ENCODE measurements at regions not wholly inside any gene's neighbourhood (a gene's known extent, or its start where the extent isn't known, plus 50 kb on each side); places are given as distances from the start of the nearest gene placed in this dataset.

DNA sequence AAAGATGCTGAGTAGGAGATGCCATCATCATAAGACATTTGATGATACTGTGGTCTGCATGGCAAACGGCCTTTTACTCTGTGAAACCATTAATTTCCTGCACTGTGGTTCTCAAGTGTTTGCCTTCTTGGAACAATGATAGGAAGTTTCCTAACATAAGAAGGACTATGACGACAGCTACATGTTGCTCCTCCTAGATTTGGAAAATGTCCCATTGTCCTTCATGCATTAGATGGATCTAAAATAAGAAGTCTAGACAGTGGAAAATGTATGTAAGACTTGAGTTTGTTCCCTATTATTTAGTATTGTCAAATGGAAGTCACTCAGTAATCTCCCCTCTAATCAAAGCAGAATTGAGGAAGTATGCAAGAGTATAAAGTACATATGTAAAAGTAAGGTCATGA, 98.5 kb upstream of the TMEM170B start:
- no peak overlapping the region for H3K4me3 ChIP-seq (ENCODE audit: low read depth, low read length)
- H3K4me1 ChIP-seq (ENCODE audit: control insufficient read depth, insufficient read depth, low read length, poor library complexity, severe bottlenecking): no peaks in the 10 kb centered on the region
- H3K36me3 ChIP-seq (ENCODE audit: control insufficient read depth, insufficient read depth, low read length): no peaks in the 10 kb centered on the region
- H3K9me3 ChIP-seq (ENCODE audit: control insufficient read depth in 2 of 2, low read length in 2 of 2): no peaks in the 10 kb centered on the region
- no peak overlapping the region for H3K27ac ChIP-seq (ENCODE audit: insufficient read depth, low read length, poor library complexity, severe bottlenecking)
- ATAC-seq (ENCODE audit: low read depth in 2 of 2): no peak
- Mint-ChIP-seq H3K27me3 (no peaks in the 10 kb centered on the region), H3K36me3 (no peaks in the 10 kb centered on the region), H3K4me1 (no peaks in the 10 kb centered on the region), H3K4me3 (no peak overlapping the region), H3K9me3 (peaks cover 0 to 5% (median 0%) of the 10 kb centered on the region in 7 donors), H3K27ac (no peak overlapping the region)
- H3K27me3 ChIP-seq (ENCODE audit: control insufficient read depth, insufficient read depth, low read length): no peaks in the 10 kb centered on the region
- no peak for DNase-seq

DNA sequence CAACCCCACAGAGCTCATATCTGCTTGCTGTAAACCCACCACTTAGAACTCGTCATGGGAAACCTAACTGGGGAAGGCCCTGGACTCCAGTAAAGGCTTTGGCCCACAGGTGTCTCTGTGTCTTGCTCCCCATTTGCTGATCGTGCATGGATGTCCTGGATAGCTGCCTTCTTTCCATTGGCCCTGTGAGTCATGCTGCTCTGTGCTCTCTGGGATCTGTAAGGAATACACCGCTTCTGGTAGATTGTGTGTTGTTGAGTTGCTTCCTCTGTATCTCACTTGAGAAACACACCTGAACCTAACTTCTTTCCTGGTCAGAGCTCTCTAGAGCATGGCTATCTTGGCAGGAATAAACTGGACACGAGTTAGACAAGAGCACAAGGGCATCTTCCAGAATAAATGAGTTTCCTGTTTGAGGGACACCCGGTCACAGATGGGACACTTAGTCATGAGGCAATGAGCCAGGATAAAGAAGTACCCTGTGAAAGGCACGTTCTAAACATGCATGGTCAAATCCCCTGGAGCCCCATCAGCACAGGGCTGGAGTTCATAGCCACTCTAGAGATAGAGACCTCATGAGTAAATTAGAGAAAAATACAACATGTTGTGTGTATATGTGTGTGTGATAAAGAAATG, 99.6 kb upstream of the TMEM170B start:
- Histone ChIP-seq H3K27ac (ENCODE audit: insufficient read depth, low read length, poor library complexity, severe bottlenecking) (no peak overlapping the region), H3K9me3 (ENCODE audit: control insufficient read depth in 2 of 2, low read length in 2 of 2) (no peaks in the 10 kb centered on the region), H3K27me3 (ENCODE audit: control insufficient read depth, insufficient read depth, low read length) (no peaks in the 10 kb centered on the region), H3K4me1 (ENCODE audit: control insufficient read depth, insufficient read depth, low read length, poor library complexity, severe bottlenecking) (no peaks in the 10 kb centered on the region), H3K4me3 (ENCODE audit: low read depth, low read length) (no peak overlapping the region), H3K36me3 (ENCODE audit: control insufficient read depth, insufficient read depth, low read length) (no peaks in the 10 kb centered on the region)
- no peaks in the 10 kb centered on the region for H3K4me1 Mint-ChIP-seq
- no peak overlapping the region for H3K4me3 Mint-ChIP-seq
- H3K27ac Mint-ChIP-seq: peak overlapping the region in 1 of 3 donors; percentile 34
- H3K9me3 Mint-ChIP-seq: peaks cover 0 to under 1% (median 0%) of the 10 kb centered on the region in 7 donors
- ATAC-seq (ENCODE audit: low read depth in 2 of 2) (no peak), DNase-seq (no peak)
- H3K27me3 Mint-ChIP-seq: no peaks in the 10 kb centered on the region
- H3K36me3 Mint-ChIP-seq: no peaks in the 10 kb centered on the region

DNA sequence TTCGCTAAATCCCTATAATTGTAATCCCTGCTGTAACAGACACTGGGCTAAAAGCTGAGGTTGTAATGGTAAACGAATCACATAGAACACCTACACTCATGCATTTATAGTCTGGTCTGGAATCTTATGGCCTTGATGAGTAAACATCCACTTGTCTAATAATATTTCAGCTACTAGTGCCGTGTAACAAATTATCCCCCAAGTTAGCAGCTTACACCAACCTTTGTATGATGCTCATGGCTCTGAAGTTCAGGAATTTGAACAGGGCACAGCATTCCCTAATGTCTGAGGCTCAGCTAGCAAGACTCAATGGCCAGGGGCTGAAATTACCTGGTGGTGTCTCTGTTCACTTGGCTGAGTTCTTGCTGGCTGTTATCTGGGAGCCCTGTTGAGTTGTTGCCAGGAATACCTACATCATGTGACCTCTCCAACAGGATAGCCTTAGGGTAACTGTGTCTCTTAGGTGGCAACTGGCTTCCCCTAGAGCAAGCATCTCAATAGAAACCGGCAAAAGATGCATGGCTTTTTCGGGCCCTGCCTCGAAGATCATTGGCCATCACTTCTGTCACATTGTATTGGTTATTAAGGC, 100.9 kb upstream of the TMEM170B start:
- ATAC-seq (ENCODE audit: low read depth in 2 of 2) (no peak), DNase-seq (no peak)
- no peaks in the 10 kb centered on the region for H3K9me3 Mint-ChIP-seq
- H3K4me3 Mint-ChIP-seq: no peak overlapping the region
- H3K4me1 Mint-ChIP-seq: no peaks in the 10 kb centered on the region
- no peak overlapping the region for H3K27ac Mint-ChIP-seq
- H3K36me3 ChIP-seq (ENCODE audit: control insufficient read depth, insufficient read depth, low read length): no peaks in the 10 kb centered on the region
- no peaks in the 10 kb centered on the region for H3K27me3 Mint-ChIP-seq
- H3K27me3 ChIP-seq (ENCODE audit: control insufficient read depth, insufficient read depth, low read length): no peaks in the 10 kb centered on the region
- no peaks in the 10 kb centered on the region for H3K9me3 ChIP-seq (ENCODE audit: control insufficient read depth in 2 of 2, low read length in 2 of 2)
- H3K27ac ChIP-seq (ENCODE audit: insufficient read depth, low read length, poor library complexity, severe bottlenecking): no peak overlapping the region
- no peak overlapping the region for H3K4me3 ChIP-seq (ENCODE audit: low read depth, low read length)
- H3K36me3 Mint-ChIP-seq: no peaks in the 10 kb centered on the region
- H3K4me1 ChIP-seq (ENCODE audit: control insufficient read depth, insufficient read depth, low read length, poor library complexity, severe bottlenecking): no peaks in the 10 kb centered on the region

DNA sequence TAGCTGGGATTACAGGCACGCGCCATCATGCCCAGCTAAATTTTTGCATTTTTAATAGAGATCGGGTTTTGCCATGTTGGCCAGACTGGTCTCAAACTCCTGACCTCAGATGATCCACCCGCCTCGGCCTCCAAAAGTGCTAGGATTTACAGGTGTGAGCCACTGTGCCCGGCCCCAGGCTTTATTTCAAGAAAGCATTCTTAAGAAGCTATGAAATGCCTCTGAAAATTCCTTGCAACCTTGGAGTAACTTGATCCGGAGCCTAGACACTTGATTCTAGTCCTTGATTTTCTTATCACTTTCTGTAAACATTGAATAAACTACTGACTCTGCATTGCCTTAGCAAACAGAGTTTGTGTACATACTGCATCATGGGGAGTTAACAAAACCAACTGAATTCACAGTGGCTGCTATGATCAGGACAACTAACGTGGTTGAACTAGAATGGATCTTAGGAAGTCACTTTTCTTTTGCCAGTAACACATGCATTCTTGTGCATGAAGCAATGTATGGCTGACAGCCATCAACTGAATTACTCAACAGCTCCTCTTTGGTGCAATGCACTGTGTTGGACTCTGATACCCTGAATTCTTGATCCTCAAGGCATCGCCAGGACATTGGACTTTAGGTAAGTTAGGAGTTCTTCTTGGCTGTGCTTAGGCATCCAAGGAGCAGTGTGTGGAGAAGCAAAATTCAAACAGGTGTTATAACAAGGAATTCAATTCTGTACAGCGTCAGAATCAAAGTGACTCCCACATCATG, 102.8 kb upstream of the TMEM170B start:
- no peaks in the 10 kb centered on the region for H3K4me1 ChIP-seq (ENCODE audit: control insufficient read depth, insufficient read depth, low read length, poor library complexity, severe bottlenecking)
- no peaks in the 10 kb centered on the region for H3K36me3 Mint-ChIP-seq
- H3K9me3 Mint-ChIP-seq: no peaks in the 10 kb centered on the region
- peaks cover 0 to under 1% (median 0%) of the 10 kb centered on the region in 4 donors for H3K4me1 Mint-ChIP-seq
- H3K9me3 ChIP-seq (ENCODE audit: control insufficient read depth in 2 of 2, low read length in 2 of 2): no peaks in the 10 kb centered on the region
- no peak overlapping the region for H3K4me3 ChIP-seq (ENCODE audit: low read depth, low read length)
- H3K27ac ChIP-seq (ENCODE audit: insufficient read depth, low read length, poor library complexity, severe bottlenecking): no peak overlapping the region
- no peaks in the 10 kb centered on the region for H3K27me3 Mint-ChIP-seq
- H3K27me3 ChIP-seq (ENCODE audit: control insufficient read depth, insufficient read depth, low read length): no peaks in the 10 kb centered on the region
- H3K27ac Mint-ChIP-seq: no peak overlapping the region
- no peak for ATAC-seq (ENCODE audit: low read depth in 2 of 2)
- DNase-seq: no peak
- no peak overlapping the region for H3K4me3 Mint-ChIP-seq
- no peaks in the 10 kb centered on the region for H3K36me3 ChIP-seq (ENCODE audit: control insufficient read depth, insufficient read depth, low read length)

DNA sequence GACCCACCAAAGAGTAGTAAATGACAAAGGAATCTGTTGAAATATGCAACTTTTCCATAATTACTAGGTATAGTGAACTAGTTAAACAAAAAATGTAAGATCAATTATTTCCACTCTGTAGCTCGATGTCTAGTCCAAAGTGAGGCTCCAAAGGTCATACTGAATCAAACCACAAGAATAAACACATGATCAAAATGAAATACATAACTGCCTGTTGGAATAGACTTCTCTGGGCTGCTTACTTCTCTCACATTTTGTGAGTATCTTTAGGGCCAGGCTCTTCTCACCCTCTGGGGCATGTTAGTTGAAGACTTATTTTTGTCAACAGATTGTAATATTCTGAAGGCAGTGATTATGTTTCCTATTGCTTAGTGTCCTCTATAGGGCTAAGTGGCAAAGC, 103.7 kb upstream of the TMEM170B start:
- no peak for DNase-seq
- Histone ChIP-seq H3K27me3 (ENCODE audit: control insufficient read depth, insufficient read depth, low read length) (no peaks in the 10 kb centered on the region), H3K4me1 (ENCODE audit: control insufficient read depth, insufficient read depth, low read length, poor library complexity, severe bottlenecking) (peaks cover 8% of the 10 kb centered on the region), H3K4me3 (ENCODE audit: low read depth, low read length) (no peak overlapping the region), H3K36me3 (ENCODE audit: control insufficient read depth, insufficient read depth, low read length) (no peaks in the 10 kb centered on the region), H3K27ac (ENCODE audit: insufficient read depth, low read length, poor library complexity, severe bottlenecking) (no peak overlapping the region), H3K9me3 (ENCODE audit: control insufficient read depth in 2 of 2, low read length in 2 of 2) (no peaks in the 10 kb centered on the region)
- no peak for ATAC-seq (ENCODE audit: low read depth in 2 of 2)
- no peak overlapping the region for H3K27ac Mint-ChIP-seq
- no peaks in the 10 kb centered on the region for H3K27me3 Mint-ChIP-seq
- no peak overlapping the region for H3K4me3 Mint-ChIP-seq
- H3K4me1 Mint-ChIP-seq: peaks cover 1 to 9% (median 9%) of the 10 kb centered on the region in 4 donors
- no peaks in the 10 kb centered on the region for H3K9me3 Mint-ChIP-seq
- H3K36me3 Mint-ChIP-seq: no peaks in the 10 kb centered on the region

DNA sequence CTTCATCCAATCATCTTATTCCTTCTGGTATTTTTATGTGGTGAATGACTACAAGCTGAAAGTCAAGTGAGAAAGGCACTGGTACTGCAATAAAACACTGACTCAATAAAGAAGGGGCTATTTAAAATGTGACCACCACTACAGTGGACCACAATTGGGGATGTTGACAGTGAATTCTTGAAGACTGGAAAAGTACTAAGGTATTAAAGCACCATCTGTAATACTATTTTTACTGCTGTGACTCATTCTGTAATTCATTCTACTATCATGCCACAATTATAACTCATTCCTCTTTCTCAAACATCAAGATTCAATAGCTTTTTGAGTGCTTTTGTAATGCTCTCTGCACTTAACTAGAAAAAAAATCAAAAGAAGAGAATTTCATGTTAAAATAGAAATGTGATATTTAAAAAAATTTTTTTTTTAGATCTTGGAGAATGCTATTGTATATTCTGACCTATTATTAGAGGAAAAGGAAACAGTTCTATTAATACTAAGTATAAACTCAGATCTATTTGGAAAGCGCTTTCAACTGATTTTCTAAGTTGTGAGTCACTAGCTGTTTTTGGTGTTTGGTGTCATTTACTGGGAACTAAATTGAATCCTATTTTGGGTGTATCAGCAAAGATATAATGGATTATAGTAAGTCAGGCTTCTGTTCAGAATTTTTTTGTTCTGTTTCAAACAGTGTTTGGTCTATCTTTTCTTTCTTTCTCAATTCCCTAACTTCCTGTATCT, 104.7 kb upstream of the TMEM170B start:
- H3K27me3 ChIP-seq (ENCODE audit: control insufficient read depth, insufficient read depth, low read length): no peaks in the 10 kb centered on the region
- no peaks in the 10 kb centered on the region for H3K9me3 ChIP-seq (ENCODE audit: control insufficient read depth in 2 of 2, low read length in 2 of 2)
- no peaks in the 10 kb centered on the region for H3K9me3 Mint-ChIP-seq
- no peak overlapping the region for H3K27ac Mint-ChIP-seq
- DNase-seq (no peak), ATAC-seq (ENCODE audit: low read depth in 2 of 2) (no peak)
- H3K4me1 Mint-ChIP-seq: peaks cover 9 to 18% (median 17%) of the 10 kb centered on the region in 4 donors
- H3K4me3 Mint-ChIP-seq: no peak overlapping the region
- H3K4me3 ChIP-seq (ENCODE audit: low read depth, low read length): no peak overlapping the region
- H3K27ac ChIP-seq (ENCODE audit: insufficient read depth, low read length, poor library complexity, severe bottlenecking): no peak overlapping the region
- no peaks in the 10 kb centered on the region for H3K36me3 ChIP-seq (ENCODE audit: control insufficient read depth, insufficient read depth, low read length)
- no peaks in the 10 kb centered on the region for H3K36me3 Mint-ChIP-seq
- peaks cover 15% of the 10 kb centered on the region for H3K4me1 ChIP-seq (ENCODE audit: control insufficient read depth, insufficient read depth, low read length, poor library complexity, severe bottlenecking)
- no peaks in the 10 kb centered on the region for H3K27me3 Mint-ChIP-seq

DNA sequence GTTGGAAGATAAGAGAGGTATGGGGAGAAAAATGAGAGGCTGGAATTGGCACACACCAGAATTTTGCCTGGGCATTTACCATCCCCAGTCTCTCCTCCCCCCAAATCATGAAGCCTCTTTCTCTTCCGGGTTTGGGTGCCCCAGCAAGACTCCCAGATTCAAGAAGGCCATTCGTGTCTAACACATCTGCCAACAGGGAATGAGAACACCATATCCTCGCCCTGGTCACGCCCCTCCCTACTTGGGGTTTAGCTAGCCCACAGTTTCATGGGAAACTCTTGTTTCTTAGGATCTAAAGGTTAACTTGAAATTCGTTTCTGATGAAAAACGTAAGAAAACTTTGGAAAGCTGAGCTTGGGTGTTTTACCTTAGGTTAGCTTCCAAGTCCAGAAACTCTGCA, 105.5 kb upstream of the TMEM170B start:
- DNase-seq (no peak), ATAC-seq (ENCODE audit: low read depth in 2 of 2) (no peak)
- H3K27ac Mint-ChIP-seq: no peak overlapping the region
- no peaks in the 10 kb centered on the region for H3K36me3 Mint-ChIP-seq
- Histone ChIP-seq H3K9me3 (ENCODE audit: control insufficient read depth in 2 of 2, low read length in 2 of 2) (no peaks in the 10 kb centered on the region), H3K27ac (ENCODE audit: insufficient read depth, low read length, poor library complexity, severe bottlenecking) (no peak overlapping the region), H3K36me3 (ENCODE audit: control insufficient read depth, insufficient read depth, low read length) (no peaks in the 10 kb centered on the region), H3K4me3 (ENCODE audit: low read depth, low read length) (no peak overlapping the region), H3K4me1 (ENCODE audit: control insufficient read depth, insufficient read depth, low read length, poor library complexity, severe bottlenecking) (peaks cover 15% of the 10 kb centered on the region), H3K27me3 (ENCODE audit: control insufficient read depth, insufficient read depth, low read length) (no peaks in the 10 kb centered on the region)
- H3K4me3 Mint-ChIP-seq: no peak overlapping the region
- H3K27me3 Mint-ChIP-seq: no peaks in the 10 kb centered on the region
- H3K9me3 Mint-ChIP-seq: no peaks in the 10 kb centered on the region
- H3K4me1 Mint-ChIP-seq: peaks cover 9 to 22% (median 17%) of the 10 kb centered on the region in 4 donors

Measured in CD4-positive, CD25-positive, alpha-beta regulatory T cell (primary cell).